Suppressor macrophage (primary cell): ENCODE measurements at regions not wholly inside any gene's neighbourhood (a gene's known extent, or its start where the extent isn't known, plus 50 kb on each side); places are given as distances from the start of the nearest gene placed in this dataset.

Experiments used
- DNase-seq, 4 experiments: peaks; one replicate each; pipeline ENCODE4 v3.0.0-alpha.2; 2020 to 2022

DNA sequence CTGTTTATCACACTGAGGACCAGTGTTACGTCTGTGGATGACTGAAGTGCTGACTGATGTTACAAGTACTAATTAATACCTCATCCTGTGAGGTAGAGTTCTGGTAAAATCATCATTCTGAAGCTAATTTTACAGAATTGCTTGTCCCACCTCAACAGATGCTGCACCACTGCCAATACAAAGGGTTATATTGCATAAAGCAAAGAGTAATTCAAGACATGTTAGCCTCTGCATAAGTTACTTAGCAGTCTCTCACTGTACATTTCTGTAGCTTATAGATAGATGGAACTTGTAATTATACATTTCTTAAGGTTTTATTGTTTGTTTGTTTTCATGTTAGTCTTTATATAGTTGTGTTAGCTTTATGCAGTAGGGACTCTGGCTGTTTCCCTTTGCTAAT lies 513.6 kb downstream of the ANXA1 start:
- no peak for DNase-seq

DNA sequence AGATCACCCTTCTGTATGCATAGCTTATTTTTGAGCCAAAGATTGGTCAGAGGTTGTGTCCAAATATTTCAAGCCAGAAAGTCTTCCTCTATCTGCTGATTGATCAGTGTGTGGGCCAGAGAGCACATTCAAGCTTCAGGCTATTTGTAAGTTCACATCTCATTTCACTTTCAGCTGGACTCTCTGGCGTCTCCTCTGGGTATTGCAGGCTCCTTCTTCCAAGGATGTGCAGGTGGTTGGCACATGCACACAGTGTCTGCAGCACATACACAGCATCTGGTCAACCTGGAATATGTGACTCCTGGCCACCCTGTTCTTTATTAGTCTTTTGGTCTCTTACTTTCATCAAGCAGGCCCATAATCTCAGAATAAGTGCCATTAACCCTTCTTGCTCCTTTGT lies 516.1 kb downstream of the ANXA1 start:
- no peak for DNase-seq

GRCh38 chr9:73680831-73681230 lies 529.2 kb downstream of the ANXA1 start:
- no peak for DNase-seq

DNA sequence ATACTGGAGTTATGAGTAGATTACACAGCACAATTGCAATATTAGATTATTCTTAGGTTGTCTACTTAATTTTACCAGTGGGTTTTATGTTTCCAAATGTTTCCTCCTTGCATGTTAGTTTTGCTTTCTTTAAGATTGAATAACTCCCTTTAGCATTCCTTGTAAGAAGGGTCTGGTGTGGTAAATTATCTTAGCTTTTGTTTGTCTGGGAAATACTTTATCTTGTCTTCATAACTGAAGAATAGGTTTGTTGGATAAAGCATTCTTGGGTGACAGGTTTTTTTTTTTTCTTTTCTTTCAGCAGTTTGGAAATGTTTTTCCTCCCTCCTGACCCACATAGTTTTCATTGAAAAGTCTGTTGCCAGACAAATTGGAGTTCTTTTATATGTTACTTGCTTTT lies 531.1 kb downstream of the ANXA1 start:
- DNase-seq: no peak

DNA sequence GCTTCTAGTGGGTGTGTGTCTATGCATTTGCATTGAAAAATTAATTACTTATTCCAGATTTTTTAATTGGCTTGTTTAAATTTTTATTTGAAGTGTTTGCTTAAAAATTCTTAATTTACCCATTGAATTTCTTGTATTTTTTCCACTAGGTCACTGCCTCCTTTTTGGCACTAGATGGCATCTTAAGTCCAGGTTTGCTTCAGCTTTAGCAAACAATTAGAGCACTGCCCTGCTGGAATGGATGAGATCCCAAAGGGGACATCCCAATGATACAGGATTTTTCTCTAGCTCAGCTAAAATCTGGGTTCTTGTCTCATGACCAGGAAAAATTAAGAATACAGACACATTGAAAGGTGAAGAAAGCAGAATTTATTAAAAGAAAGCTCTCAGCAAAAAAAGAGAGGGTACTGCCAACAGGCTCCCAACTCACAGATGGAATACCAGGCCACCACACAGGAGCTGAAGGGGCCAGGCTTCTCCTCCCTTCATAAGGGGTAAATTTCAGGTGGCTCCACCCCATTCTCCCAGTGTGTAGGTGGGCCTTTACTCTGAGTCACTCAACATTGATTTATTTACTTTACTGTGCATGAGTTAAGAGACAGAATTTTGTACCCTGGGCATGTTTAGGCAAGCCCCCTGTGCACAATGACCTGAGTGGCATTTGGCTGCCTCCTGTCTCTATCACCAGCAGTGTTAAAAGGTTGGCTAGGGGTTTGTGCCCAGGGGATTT lies 532.4 kb downstream of the ANXA1 start:
- peak in 3 of 4 experiments; percentile 17 to 42 (median 38) for DNase-seq

DNA sequence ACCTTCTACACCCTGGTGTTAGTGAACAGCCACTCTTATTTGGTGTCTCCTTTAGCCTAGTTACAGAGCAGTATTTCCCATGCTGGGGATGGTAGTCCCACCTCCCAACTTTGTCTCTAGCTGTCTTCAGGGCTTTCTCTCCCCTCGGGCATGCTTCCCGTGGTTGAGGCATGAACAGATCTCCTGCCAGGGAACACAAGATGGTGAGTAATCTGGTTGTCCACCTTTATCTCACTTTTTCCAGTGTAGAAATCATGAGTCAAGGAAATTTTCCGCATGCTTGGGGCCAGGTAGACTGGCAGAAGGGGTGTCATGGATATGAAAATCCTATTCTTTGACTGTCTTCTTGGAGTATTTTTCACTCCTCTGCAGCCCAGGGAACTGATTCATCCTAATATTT lies 532.9 kb downstream of the ANXA1 start:
- DNase-seq: no peak

- DNase-seq: no peak
These were observed 534.1 kb downstream of the ANXA1 start for GRCh38 chr9:73685786-73686185.

DNA sequence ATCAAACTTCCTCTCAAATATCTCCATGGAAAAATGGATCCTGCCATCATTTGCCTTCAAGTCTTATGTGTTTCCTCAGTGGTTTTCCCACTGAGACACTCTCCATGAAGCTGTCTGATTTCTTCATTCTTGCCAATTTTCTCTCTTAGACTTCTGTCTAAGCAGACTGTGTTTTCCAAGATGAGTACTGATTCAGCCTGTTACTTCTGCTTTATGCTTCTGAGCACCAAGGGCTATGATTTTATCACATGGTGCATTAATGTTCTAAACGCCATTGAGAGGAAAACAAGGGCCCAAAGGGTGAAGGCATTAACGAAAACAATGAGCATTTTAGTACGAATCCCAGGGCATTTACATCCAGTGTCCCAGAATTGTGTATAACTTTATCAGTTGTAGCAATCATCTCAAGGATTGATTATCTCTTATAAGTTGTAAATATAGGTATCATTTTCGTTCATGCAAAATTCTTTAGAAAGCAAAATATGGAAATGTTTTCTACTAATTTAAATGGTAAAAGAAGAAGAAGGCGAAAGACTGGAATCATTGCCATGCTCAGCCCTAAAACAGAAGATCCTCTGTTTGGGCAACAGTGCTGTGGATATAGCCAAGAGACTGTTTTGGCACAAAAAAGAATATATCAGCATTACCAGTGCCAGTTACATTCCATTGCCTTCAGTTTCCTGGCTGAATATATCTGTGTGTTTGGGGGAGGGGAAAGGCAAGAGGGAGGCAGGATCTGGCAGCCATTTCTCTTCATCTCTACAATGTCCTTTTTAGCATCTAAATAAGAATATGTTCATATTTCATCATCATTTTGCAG lies 537.6 kb downstream of the ANXA1 start:
- no peak for DNase-seq

GRCh38 chr9:73701415-73702057 lies 549.9 kb downstream of the ANXA1 start:
- no peak for DNase-seq

DNA sequence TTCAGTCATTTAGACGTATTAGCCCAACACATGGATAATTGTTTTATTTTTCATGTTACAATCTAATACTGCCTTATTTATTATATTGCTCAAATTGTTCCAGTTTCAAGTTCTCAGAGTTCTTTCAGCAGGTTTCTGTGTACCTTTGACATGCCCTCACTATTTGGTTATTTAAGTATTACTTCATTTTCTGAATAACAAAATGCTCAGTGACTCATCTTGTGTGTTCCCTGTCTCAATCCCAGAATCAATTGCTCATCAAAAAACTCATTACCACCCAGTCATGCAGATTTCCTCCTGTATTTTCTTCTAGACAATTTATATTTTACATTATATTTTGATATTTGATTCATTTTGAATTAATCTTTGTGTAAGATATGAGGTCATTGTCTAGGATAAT lies 562.6 kb downstream of the ANXA1 start:
- no peak for DNase-seq

DNA sequence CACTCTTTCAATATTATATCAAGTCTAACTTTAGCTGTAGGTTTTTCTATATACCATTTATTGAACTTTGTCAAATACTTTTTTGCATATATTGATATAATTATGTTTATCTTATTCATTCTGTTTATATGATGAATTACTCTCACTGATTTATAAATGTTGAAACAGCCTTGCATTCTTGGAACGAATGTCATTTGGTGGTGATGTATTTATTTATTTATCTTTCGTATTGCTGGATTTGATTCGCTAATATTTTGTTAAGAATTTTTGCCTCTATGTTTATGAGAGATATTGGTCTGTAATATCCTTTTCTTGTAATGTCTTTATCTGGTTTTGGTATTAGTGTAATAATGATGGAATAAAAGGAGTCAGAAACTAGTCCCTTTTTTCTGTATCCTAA lies 563.9 kb downstream of the ANXA1 start:
- no peak for DNase-seq

GRCh38 chr9:73719660-73720059 lies 568.0 kb downstream of the ANXA1 start:
- no peak for DNase-seq

DNA sequence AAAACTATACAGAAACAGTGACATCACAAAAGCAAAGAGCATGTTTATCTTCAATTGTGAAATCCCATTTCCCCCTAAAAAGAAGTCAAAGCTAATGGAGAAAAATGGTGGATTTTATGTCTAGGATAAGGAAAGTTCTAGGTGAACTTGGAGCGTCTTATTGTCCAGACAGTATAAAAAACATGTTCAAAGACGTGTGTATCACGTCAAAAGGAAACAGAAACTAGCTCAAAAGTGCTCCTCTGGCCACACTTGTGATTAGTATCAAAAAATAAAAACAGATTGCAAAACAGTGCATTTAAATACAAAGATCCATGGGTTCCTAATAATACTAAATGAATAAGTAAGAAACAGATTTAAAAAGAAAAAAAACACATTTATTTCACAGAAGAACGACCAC lies 568.9 kb downstream of the ANXA1 start:
- DNase-seq: no peak

DNA sequence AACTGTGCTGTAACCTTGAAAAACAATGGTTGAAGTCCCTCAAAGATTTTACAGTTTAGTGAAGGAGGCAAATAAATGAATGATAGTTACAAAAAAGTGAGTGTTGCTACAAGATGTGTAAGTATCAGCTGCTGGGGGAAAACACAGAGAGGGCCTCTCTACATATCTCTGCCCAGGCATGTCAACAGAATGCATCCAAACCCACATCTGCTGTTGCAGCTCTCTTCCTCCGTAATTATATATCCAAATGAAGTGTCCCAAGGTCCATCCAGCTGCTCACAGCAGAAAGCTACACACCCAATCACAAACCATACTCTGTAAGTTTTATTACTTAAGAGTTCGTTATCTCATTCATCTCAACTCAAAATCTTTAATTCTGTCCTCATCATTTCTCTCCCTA lies 584.6 kb downstream of the ANXA1 start:
- no peak for DNase-seq

- no peak for DNase-seq
These were observed 587.3 kb downstream of the ANXA1 start for GRCh38 chr9:73738741-73739530.

DNA sequence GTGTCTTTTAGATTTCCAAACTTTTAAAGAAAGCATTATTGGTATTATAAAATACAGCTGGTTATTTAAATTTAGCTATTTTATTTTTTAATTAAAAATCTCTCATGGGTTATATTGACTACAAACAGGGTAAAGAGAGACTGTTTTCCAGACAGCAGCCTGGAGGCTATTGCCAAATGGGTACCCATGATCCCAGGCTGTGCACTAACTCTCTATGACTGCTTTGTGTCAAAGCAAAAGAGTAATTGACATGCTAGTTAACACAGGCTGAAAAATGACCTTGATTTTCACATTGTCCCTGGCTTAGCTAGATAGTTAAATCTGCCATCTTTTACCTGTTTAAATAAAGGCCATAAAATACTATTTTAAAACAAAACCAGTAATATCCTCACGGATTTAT lies 589.7 kb downstream of the ANXA1 start:
- no peak for DNase-seq

DNA sequence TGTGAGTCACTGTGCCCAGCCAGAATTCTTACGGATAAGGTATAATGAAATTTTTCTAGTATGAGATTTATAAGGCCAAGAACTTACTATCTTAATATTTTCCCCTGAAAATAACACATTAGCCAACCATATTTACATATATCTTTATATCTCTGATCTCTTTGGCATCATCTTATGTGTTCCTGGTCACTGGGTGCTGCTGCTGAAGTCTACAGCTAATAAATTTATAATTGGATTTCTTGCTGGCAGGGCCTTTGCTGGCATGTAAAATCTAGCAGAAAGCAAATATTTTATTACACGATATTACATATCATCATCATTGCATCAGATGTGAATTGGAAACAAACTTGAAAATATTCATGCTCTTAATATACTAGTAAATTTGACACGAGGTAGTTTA lies 590.7 kb downstream of the ANXA1 start:
- DNase-seq: no peak

DNA sequence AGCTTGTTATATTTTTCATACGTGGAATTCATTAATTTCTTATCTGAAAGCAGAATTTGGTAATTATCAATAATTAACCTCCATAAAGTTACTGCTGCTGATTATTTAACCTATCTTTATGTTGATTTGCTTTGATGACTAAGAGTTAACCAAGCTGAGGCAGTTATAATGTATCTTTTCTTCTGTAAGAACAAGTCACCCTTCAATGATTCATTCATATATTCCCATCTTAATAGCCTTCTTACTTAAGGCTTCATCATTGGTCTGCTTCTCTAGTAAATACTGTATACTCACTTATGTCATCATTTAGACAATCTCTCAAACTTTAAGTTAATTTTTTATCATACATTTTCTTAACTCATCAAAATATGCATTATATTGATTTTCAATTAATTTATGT lies 592.2 kb downstream of the ANXA1 start:
- no peak for DNase-seq

- no peak for DNase-seq
These were observed 593.9 kb downstream of the ANXA1 start for GRCh38 chr9:73745598-73745997.

DNA sequence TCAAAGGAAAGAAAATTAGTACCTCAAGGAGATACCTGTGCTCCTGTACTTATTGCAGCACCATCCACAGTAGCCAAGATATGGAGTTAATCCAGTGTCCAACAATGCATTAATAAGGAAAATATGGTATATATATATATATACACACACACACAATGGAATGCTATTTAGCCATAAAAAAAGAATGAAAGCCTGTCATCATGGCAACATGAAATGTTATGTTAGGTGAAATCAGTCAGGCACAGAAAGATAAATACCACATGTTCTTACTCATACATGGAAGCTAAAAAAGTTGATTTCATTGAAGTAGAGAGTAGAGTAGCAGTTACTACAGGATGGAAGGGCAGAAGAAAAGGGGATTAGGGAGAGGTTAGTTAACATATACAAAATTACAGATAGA lies 601.5 kb downstream of the ANXA1 start:
- no peak for DNase-seq

- DNase-seq: no peak
These were observed 610.2 kb downstream of the ANXA1 start for GRCh38 chr9:73761905-73762304.

GRCh38 chr9:73773896-73774295 lies 622.2 kb downstream of the ANXA1 start:
- DNase-seq: no peak

DNA sequence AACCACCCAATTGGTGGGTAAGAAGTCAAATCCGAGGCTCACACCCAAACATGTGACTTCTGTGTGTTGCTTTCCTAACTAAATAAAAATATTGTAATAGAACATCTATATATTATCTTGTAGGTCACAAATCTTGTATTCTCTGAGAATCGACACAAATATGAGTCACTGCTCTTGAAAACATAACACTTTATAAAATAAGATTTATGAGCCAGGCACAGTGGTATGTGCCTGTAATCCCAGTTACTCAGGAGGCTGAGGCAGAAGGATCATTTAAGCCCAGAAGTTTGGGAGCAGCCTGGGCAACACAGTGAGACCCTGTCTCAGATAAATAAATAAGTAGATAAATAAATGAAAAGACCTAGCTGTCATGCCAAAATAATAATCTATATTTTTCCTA lies 624.1 kb downstream of the ANXA1 start:
- DNase-seq: no peak
